MM.1S (cell line): ENCODE measurements at regions not wholly inside any gene's neighbourhood (a gene's known extent, or its start where the extent isn't known, plus 50 kb on each side); places are given as distances from the start of the nearest gene placed in this dataset.

Source experiments
- DNase-seq: peaks from one replicate; pipeline ENCODE4 v3.0.0-alpha.2; 2015
- H2AFZ ChIP-seq: fragments of 300-600 bp; sonication (generic); 2 replicates; pipeline ENCODE4 v1.6.0; 2016; ENCODE audit warnings: antibody characterized with exemption, low read length
- H3F3A ChIP-seq: fragments of 300-600 bp; sonication (generic); 2 replicates; pipeline ENCODE4 v1.6.1; 2016; ENCODE audit warnings: mild to moderate bottlenecking, antibody characterized with exemption, low read length, moderate library complexity, mixed read lengths; ENCODE audit not compliant: insufficient read depth
- H3K27ac ChIP-seq: fragments of 300-600 bp; sonication (generic); 2 replicates; pipeline ENCODE4 v1.5.1; 2016; ENCODE audit warnings: mild to moderate bottlenecking, low read length
- H3K27me3 ChIP-seq: fragments of 300-600 bp; sonication (generic); replicated peaks from 2 replicates; pipeline ENCODE4 v1.6.0; 2016; ENCODE audit warnings: low read length; ENCODE audit not compliant: insufficient read depth
- H3K36me3 ChIP-seq: fragments of 300-600 bp; sonication (generic); replicated peaks from 2 replicates; pipeline ENCODE4 v1.6.1; 2016; ENCODE audit warnings: mild to moderate bottlenecking, low read length, mixed read lengths; ENCODE audit not compliant: insufficient read depth
- H3K4me1 ChIP-seq: fragments of 300-600 bp; sonication (generic); 2 replicates; pipeline ENCODE4 v1.6.1; 2016; ENCODE audit warnings: low read length, mixed read lengths
- H3K4me2 ChIP-seq: fragments of 300-600 bp; sonication (generic); 2 replicates; pipeline ENCODE4 v1.6.0; 2016; ENCODE audit warnings: low read depth, low read length
- H3K4me3 ChIP-seq: fragments of 300-600 bp; sonication (generic); 2 replicates; pipeline ENCODE4 v1.5.1; 2016; ENCODE audit warnings: low read length, mixed read lengths
- H3K79me2 ChIP-seq: fragments of 300-600 bp; sonication (generic); 2 replicates; pipeline ENCODE4 v1.6.1; 2016; ENCODE audit warnings: mixed run types, low read length, mixed read lengths
- H3K9ac ChIP-seq: fragments of 300-600 bp; sonication (generic); 2 replicates; pipeline ENCODE4 v1.6.1; 2016; ENCODE audit warnings: low read length, mixed read lengths
- H3K9me2 ChIP-seq: fragments of 300-600 bp; sonication (generic); replicated peaks from 2 replicates; pipeline ENCODE4 v1.6.1; 2016; ENCODE audit warnings: mild to moderate bottlenecking, low read length, mixed read lengths; ENCODE audit not compliant: insufficient read depth
- H3K9me3 ChIP-seq: fragments of 300-600 bp; sonication (generic); replicated peaks from 2 replicates; pipeline ENCODE4 v1.6.1; 2016; ENCODE audit warnings: mild to moderate bottlenecking, low read length, mixed read lengths; ENCODE audit not compliant: insufficient read depth
- H4K20me1 ChIP-seq: fragments of 300-600 bp; sonication (generic); 2 replicates; pipeline ENCODE4 v1.6.1; 2016; ENCODE audit warnings: mild to moderate bottlenecking, low read length, moderate library complexity, mixed read lengths; ENCODE audit not compliant: insufficient read depth
- CTCF ChIP-seq: fragments of 300-600 bp; sonication (generic); IDR thresholded peaks from 2 replicates; pipeline ENCODE4 v1.5.1; 2016; ENCODE audit warnings: antibody characterized with exemption, low read length, mixed read lengths
- EZH2 ChIP-seq: fragments of 300-600 bp; sonication (generic); optimal IDR thresholded peaks from 2 replicates; pipeline ENCODE3; 2017; ENCODE audit warnings: low read depth, mild to moderate bottlenecking, antibody characterized with exemption, low read length, mixed read lengths
- EZH2phosphoT487 ChIP-seq: fragments of 300-600 bp; sonication (generic); IDR thresholded peaks from 2 replicates; pipeline ENCODE4 v1.6.1; 2018; ENCODE audit warnings: antibody characterized with exemption, low read length

- DNase-seq: no peak
- Histone ChIP-seq H3K9ac (no peak overlapping the region), H3K9me3 (no peaks in the 10 kb centered on the region; the same call in 1 of the 2 replicates)
These were observed 1353.8 kb downstream of the C4orf33 start for GRCh38 chr4:130449741-130450140.

GRCh38 chr4:130468340-130468739, 1372.4 kb downstream of the C4orf33 start:
- Histone ChIP-seq H3K27ac (no peak overlapping the region), H3K36me3 (no peaks in the 10 kb centered on the region), H3F3A (no peaks in the 10 kb centered on the region), H3K9ac (no peak overlapping the region), H3K4me3 (no peak overlapping the region), H3K4me1 (no peaks in the 10 kb centered on the region), H3K9me3 (no peaks in the 10 kb centered on the region), H4K20me1 (no peaks in the 10 kb centered on the region), H3K9me2 (no peaks in the 10 kb centered on the region), H3K4me2 (no peak overlapping the region), H2AFZ (no peak overlapping the region), H3K27me3 (no peaks in the 10 kb centered on the region), H3K79me2 (no peaks in the 10 kb centered on the region)
- no peak for TF ChIP-seq EZH2
- TF ChIP-seq CTCF: no peak
- no peak for TF ChIP-seq EZH2phosphoT487
- no peak for DNase-seq

More at GRCh38 chr4:130449741-130450140, 1353.8 kb downstream of the C4orf33 start:
- Histone ChIP-seq H3K36me3 (no peaks in the 10 kb centered on the region), H3K27ac (no peak overlapping the region), H4K20me1 (no peaks in the 10 kb centered on the region), H3F3A (no peaks in the 10 kb centered on the region), H3K27me3 (no peaks in the 10 kb centered on the region), H2AFZ (no peak overlapping the region), H3K9me2 (no peaks in the 10 kb centered on the region), H3K79me2 (no peaks in the 10 kb centered on the region), H3K4me3 (no peak overlapping the region), H3K4me1 (no peaks in the 10 kb centered on the region), H3K4me2 (no peak overlapping the region)
- TF ChIP-seq EZH2phosphoT487: no peak
- no peak for TF ChIP-seq CTCF
- TF ChIP-seq EZH2: no peak

- no peaks in the 10 kb centered on the region for H3K27me3 ChIP-seq
- no peak for DNase-seq
- TF ChIP-seq EZH2 (no peak), EZH2phosphoT487 (no peak), CTCF (no peak)
- H3K4me3 ChIP-seq: no peak overlapping the region
- no peaks in the 10 kb centered on the region for H3K9me3 ChIP-seq
- H3K36me3 ChIP-seq: no peaks in the 10 kb centered on the region
- H3K79me2 ChIP-seq: no peaks in the 10 kb centered on the region
- H3K9ac ChIP-seq: no peak overlapping the region
- no peak overlapping the region for H2AFZ ChIP-seq
- H3K9me2 ChIP-seq: no peaks in the 10 kb centered on the region
- no peaks in the 10 kb centered on the region for H3K4me1 ChIP-seq
- H3F3A ChIP-seq: no peaks in the 10 kb centered on the region
- H4K20me1 ChIP-seq: no peaks in the 10 kb centered on the region
- H3K4me2 ChIP-seq: no peak overlapping the region
- H3K27ac ChIP-seq: no peak overlapping the region
These were observed 1382.5 kb downstream of the C4orf33 start for GRCh38 chr4:130478406-130478805.
